Effector CD4-positive, alpha-beta T cell (primary cell): ENCODE measurements at regions not wholly inside any gene's neighbourhood (a gene's known extent, or its start where the extent isn't known, plus 50 kb on each side); places are given as distances from the start of the nearest gene placed in this dataset.

Source experiments
- DNase-seq: peaks from one replicate; pipeline ENCODE4 v3.0.0-alpha.2; 2020

- no peak for DNase-seq
Measured at GRCh38 chr1:193740762-193741161, 554.3 kb upstream of the B3GALT2 start.

GRCh38 chr1:193736507-193736906 is 550.1 kb upstream of the B3GALT2 start:
- DNase-seq = no peak

DNA sequence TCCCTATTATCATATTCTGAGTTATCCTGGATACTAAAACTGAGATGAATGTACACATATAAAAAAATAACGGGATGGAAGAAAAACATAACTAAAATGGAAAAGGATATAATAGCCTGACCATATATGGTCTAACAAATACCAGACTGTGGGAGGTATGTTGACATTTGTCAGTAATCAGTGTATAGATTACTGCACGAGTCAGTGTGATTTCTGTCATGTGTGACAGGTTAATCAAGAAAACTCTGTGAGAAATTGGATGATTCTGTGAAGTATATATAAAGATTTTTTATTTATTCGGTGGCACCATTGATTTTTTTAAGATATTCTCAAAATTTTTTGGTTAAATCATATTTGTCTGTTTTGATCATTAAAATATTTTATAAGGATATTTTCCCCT is 547.3 kb upstream of the B3GALT2 start:
- DNase-seq = no peak

GRCh38 chr1:193730017-193730416 is 543.6 kb upstream of the B3GALT2 start:
- DNase-seq = no peak

DNA sequence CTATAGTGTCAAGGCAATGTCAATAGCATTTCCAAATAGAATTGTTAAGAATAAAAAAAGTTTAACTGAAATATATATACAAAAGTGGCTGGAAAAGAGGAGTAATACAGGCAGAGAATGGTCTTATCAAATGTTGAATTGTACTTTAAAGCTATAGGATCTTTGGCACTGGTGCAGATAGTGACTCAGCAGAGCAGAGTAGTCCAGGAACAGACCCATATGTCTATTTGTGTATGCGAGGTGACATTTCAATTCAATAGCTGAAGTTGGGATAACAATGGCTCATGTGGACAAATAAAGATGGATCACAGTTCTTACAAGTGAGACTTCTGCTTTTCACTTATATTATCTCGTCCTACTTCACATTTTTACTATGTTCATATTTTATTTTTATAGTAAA is 543.0 kb upstream of the B3GALT2 start:
- DNase-seq = no peak

DNA sequence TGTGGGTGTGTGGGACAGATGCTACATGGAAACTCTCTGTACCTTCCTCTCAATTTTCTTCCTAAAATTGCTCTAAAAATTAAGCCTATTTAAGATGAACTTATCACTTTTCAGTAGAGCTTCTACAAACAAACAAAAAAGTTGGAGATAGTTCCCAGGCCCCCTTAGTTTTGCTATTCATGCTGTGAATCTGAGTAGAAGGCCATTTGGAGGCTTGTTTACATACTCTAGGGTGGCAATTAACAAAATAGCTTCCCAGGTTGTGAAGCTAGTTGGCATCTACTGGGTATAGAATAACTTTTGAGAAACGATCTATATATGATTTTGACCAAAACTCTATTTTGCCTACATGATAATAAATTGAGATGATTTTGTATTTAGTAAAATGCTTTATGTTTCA is 541.4 kb upstream of the B3GALT2 start:
- no peak for DNase-seq

- no peak for DNase-seq
Measured at GRCh38 chr1:193726722-193727121, 540.3 kb upstream of the B3GALT2 start.

DNA sequence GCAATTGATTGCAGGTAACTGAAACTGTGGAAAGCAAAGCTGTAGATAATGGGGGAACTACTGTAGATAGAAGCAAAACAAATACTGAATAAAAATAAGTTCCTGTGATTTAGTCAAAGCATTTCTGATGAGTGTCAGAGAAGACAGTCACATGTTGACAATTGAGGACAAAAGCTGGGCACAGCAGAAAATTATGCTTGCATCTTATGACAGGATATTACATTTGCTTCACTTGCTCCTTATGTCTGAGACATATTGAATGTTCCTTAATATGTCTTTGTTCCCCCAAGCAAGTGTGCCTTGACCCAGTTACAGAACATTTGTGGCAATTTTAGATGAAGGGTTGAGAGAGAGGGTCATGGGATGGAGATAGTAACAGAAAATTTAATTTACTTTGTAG is 526.0 kb upstream of the B3GALT2 start:
- DNase-seq = no peak

- no peak for DNase-seq
Measured at GRCh38 chr1:193709607-193710006, 523.2 kb upstream of the B3GALT2 start.

DNA sequence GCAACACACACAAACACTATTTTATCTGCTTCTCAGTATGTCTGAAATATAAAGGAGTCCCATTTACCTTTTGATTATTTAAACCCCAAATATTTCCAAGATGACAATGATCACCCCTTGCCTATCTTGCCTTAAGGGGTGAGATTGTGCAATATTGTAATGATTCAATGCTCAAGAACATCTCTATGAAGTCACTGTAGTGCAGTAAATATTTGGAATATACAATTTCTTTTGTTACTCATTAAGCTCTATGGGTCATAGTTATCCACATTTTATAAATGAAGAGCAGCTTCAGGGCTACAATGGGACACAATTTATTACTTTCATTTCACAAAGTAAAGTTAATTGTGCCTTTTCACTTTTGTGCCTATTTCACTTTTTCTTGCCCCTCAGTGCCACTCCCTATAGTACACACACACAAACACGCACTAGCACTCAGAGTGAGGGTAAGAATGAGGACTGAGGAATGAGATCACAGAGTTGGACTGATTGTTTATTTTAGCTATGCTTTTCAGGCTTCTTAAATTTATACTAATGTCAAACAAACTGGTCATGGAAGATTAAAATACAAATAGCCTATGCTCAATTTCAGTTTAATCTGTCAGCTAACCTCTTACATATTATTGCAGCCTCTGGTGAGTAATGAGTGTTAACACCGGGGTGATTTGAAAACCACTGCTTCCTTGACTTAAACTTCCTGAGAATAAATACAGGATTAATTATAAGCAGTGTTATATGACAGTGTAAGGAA is 521.0 kb upstream of the B3GALT2 start:
- no peak for DNase-seq

GRCh38 chr1:193706766-193707165 is 520.4 kb upstream of the B3GALT2 start:
- no peak for DNase-seq

GRCh38 chr1:193705554-193705981 is 519.2 kb upstream of the B3GALT2 start:
- DNase-seq = no peak

GRCh38 chr1:193703655-193704054 is 517.2 kb upstream of the B3GALT2 start:
- DNase-seq = no peak

- no peak for DNase-seq
Measured at GRCh38 chr1:193703121-193703520, 516.7 kb upstream of the B3GALT2 start.

GRCh38 chr1:193701759-193702158 is 515.3 kb upstream of the B3GALT2 start:
- no peak for DNase-seq

DNA sequence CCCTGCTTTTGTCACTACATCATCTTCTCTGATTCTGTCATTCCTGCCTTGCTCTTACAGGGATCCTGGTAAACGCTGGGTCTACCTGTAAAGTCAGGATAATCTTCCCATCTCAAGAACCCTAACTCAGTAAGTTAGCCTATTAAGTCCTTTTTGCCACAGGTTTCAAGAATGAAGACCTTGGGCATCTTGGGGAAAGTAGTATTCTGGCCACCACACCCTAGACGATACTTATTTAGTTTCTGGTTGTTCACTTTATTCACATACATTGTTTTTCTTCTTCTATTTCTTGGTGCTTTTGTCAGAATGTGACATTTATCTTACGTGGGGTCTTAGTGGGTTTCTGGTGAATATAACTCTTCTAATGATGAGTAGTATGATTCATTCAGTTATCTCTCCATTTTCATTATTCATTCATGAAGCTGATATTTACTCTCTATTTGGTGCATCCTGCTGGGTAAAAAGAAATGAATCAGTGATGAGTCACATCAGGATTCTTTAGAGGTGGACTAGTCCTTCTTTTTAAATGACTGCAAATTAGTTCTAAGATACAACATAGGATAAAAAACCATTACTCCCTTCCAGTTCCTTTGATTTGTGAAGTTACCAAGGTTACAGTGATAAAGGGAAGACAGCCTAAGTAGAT is 514.4 kb upstream of the B3GALT2 start:
- DNase-seq = no peak

DNA sequence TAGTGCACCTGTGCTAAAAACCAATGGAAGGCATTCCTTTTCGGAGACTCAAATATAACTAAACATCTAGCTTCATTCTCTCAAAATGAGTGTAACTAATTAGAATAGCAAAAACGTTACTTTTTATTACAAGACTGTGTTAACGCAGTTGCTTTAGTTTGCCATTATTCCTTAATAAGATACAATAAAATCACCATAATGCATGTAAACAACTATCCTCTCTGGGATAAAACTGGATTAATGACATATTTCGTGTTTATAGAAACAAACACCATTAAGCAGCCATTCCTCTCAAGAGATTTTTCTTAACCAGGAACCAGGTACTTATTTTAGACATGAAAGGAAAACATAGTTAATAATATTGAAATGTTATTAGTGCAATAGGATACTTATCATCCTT is 512.8 kb upstream of the B3GALT2 start:
- DNase-seq = no peak

GRCh38 chr1:193697776-193698175 is 511.4 kb upstream of the B3GALT2 start:
- DNase-seq = no peak

- no peak for DNase-seq
Measured at GRCh38 chr1:193697115-193697762, 510.8 kb upstream of the B3GALT2 start.

GRCh38 chr1:193694741-193695140 is 508.3 kb upstream of the B3GALT2 start:
- no peak for DNase-seq

DNA sequence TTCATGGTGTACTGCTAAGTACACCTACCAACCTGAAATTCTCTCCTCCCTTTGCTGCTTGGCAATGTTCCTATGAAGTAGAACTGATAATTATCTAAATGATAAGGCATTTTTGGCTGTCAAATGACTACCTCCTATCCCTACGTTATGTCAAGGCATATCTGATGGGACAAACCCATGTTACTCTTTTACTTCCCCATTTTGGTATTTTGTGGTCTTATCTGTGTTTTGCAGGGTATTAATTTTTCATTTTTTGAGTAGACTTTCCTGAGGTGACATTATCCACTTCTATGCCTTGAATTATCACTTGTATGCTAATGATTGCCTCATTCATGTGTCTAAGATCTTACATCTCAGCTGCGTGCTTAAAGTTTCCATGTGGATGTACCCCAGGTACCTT is 499.6 kb upstream of the B3GALT2 start:
- no peak for DNase-seq

GRCh38 chr1:193681422-193681821 is 495.0 kb upstream of the B3GALT2 start:
- no peak for DNase-seq

DNA sequence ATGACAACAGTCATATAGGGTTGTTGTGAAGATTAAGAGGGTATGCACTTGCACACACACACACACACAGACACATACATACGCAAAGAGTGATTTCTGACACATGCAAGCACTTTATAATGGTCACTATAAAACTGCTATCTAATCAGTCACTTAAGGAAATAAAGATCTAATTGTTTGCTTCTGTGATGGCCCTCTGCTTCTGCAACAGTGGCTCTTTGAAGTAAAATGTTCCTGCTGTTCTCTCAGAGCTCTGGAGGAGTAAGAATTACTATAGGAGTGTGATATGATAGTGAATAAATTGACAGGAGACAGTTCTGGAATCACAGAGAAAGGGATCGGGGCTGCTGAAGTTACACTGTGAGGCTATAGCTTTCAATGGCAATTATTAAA is 494.5 kb upstream of the B3GALT2 start:
- DNase-seq = no peak

- no peak for DNase-seq
Measured at GRCh38 chr1:193680247-193680923, 494.0 kb upstream of the B3GALT2 start.
